NB4 (cell line): ENCODE measurements at regions not wholly inside any gene's neighbourhood (a gene's known extent, or its start where the extent isn't known, plus 50 kb on each side); places are given as distances from the start of the nearest gene placed in this dataset.
A peak's percentile ranks its signal among the peaks of the same experiment; 100 is the strongest.

Experiments used
- DNase-seq: peaks from one replicate; pipeline ENCODE4 v3.0.0; 2010; ENCODE audit warnings: low read depth
- H3K4me3 ChIP-seq: one replicate; pipeline ENCODE4 v1.5.1; 2011; ENCODE audit warnings: mild to moderate bottlenecking, low read depth, low read length, moderate library complexity
- CTCF ChIP-seq: IDR thresholded peaks from one replicate; pipeline ENCODE4 v1.5.1; 2012; ENCODE audit warnings: low read depth, low read length
- MYC ChIP-seq: IDR thresholded peaks from 2 replicates; pipeline ENCODE4 v1.6.1; 2011; ENCODE audit warnings: low read depth, low read length
- POLR2A ChIP-seq: IDR thresholded peaks from 2 replicates; pipeline ENCODE4 v1.6.1; 2011; ENCODE audit warnings: mild to moderate bottlenecking; ENCODE audit not compliant: insufficient read length; ENCODE audit errors: extremely low read depth
- TF ChIP-seq, protein P1 (sequence below): IDR thresholded peaks from 2 replicates; pipeline ENCODE4 v1.6.1; 2011; ENCODE audit warnings: low read depth, low read length

DNA sequence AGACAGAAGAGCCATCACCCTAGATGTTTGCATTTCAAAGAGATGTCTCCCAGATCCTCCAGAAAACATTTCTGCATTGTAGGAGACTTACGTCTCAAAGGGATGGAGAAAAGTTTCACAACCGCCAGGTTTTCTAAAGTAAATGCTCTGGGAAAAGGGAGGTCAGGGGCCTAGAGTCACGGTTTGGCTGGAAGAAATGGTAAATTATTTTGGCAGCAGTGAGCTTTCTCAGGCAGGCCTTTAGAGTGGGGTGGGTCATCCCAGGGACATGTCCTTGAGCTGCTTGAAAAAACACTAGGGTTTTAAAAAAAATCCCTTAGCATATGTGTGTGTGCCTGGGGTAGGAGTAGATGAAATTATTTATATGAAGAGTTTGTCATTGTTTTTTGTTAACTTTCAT, 728.8 kb downstream of the TYW1 start:
- H3K4me3 ChIP-seq = no peak overlapping the region
- TF ChIP-seq POLR2A (no peak), MYC (no peak), CTCF (no peak)
- TF ChIP-seq, protein P1, sequence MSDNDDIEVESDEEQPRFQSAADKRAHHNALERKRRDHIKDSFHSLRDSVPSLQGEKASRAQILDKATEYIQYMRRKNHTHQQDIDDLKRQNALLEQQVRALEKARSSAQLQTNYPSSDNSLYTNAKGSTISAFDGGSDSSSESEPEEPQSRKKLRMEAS = no peak
- DNase-seq = no peak

DNA sequence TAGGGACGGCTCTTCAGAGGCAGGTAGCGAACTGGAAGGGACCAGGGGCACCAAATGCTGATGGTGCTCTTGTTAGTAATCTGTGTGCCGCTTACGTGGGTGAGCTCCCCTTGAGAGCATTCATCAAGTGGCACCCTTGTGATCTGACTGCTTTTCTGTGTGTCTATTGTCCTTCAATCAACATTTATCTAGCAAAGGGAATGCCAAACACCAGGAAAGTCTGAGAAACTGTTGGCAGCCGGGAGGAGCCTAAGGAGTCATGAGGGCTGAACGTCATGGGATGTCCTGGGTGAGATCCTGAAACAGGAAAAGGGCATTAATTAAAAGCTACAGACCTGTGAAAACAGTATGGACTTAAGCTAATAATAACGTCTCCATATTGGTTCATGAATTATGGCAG, 733.1 kb downstream of the TYW1 start:
- TF ChIP-seq POLR2A (no peak), CTCF (no peak), MYC (no peak)
- TF ChIP-seq, protein P1 = no peak
- DNase-seq = no peak
- H3K4me3 ChIP-seq = no peak overlapping the region

DNA sequence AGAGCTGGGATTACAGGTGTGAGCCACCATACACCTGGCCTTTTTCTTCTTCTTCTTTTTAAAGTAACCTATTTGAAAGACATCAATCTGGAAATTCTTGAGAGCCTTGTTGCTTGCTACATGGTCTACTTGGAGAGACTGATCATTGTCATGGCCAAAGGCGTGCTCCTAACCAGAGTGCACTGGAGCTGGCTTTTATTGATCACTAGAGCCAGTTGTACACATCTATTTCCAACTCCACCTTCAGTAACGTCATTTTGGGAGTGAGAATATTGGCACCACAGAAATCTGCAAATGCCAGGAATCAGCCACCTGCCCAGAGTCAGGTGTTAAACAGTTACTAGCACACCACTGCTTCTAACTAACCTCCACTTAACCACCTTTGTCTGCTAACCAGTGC, 735.1 kb downstream of the TYW1 start:
- TF ChIP-seq MYC = no peak
- TF ChIP-seq, protein P1 = no peak
- TF ChIP-seq POLR2A = no peak
- TF ChIP-seq CTCF = no peak

DNA sequence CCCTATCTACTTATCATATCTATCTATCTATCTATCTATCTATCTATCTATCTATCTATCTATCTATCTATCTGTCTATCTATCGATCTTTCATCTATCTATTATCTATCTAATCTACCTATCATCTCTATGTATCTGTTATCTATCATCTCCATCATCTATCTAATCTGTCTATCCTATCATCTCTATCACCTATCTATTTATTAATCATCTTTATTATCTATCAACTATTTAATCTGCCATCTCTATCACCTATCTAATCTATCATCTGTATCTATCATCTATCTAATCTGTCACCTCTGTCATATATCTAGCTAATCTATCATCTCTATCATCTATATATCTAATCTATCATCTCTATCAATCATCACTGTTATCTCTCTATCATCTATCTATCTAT, 736.3 kb downstream of the TYW1 start:
- TF ChIP-seq, protein P1 = no peak
- TF ChIP-seq POLR2A (no peak), MYC (no peak), CTCF (no peak)
- DNase-seq = no peak
- H3K4me3 ChIP-seq = no peak overlapping the region

More for the DNA sequence above, 735.1 kb downstream of the TYW1 start:
- no peak for DNase-seq
- no peak overlapping the region for H3K4me3 ChIP-seq

GRCh38 chr7:67738145-67738544, 741.5 kb downstream of the TYW1 start:
- no peak for TF ChIP-seq POLR2A
- no peak for TF ChIP-seq MYC
- TF ChIP-seq, protein P1 = no peak
- no peak for TF ChIP-seq CTCF
- no peak overlapping the region for H3K4me3 ChIP-seq
- DNase-seq = no peak

- H3K4me3 ChIP-seq = no peak overlapping the region
- DNase-seq = peak; percentile 56
- no peak for TF ChIP-seq MYC
- no peak for TF ChIP-seq CTCF
- TF ChIP-seq POLR2A = no peak
- TF ChIP-seq, protein P1 = no peak
These were observed 742.3 kb downstream of the TYW1 start for GRCh38 chr7:67738958-67739357.
